Neural progenitor cell (in vitro differentiated cells): ENCODE measurements at regions not wholly inside any gene's neighbourhood (a gene's known extent, or its start where the extent isn't known, plus 50 kb on each side); places are given as distances from the start of the nearest gene placed in this dataset.

Source experiments
- DNase-seq: peaks from one replicate; pipeline ENCODE4 v3.0.0-alpha.2; 2016; ENCODE audit warnings: low spot score
- H2AFZ ChIP-seq: fragments of 200-600 bp; sonication (generic); replicated peaks from 2 replicates; pipeline ENCODE4 v1.6.1; 2016; ENCODE audit warnings: antibody characterized with exemption
- H3F3A ChIP-seq: fragments of 200-600 bp; sonication (generic); 2 replicates; pipeline ENCODE4 v1.6.1; 2016; ENCODE audit warnings: antibody characterized with exemption, low read depth
- H3K27ac ChIP-seq: fragments of 200-600 bp; sonication (generic); 2 replicates; pipeline ENCODE4 v1.5.1; 2016; ENCODE audit warnings: mild to moderate bottlenecking
- H3K27me3 ChIP-seq: fragments of 200-600 bp; sonication (generic); 2 replicates; pipeline ENCODE4 v1.6.1; 2016; ENCODE audit warnings: mild to moderate bottlenecking, moderate library complexity
- H3K36me3 ChIP-seq: fragments of 200-600 bp; sonication (generic); 2 replicates; pipeline ENCODE4 v1.5.1; 2016
- H3K4me1 ChIP-seq: fragments of 200-600 bp; sonication (generic); 2 replicates; pipeline ENCODE4 v1.6.1; 2016; ENCODE audit warnings: mixed run types
- H3K4me2 ChIP-seq: fragments of 200-600 bp; sonication (generic); 2 replicates; pipeline ENCODE4 v1.6.1; 2016
- H3K4me3 ChIP-seq: fragments of 200-600 bp; sonication (generic); 2 replicates; pipeline ENCODE4 v1.5.1; 2016
- H3K79me2 ChIP-seq: fragments of 200-600 bp; sonication (generic); 2 replicates; pipeline ENCODE4 v1.6.1; 2016; ENCODE audit warnings: low read depth
- H3K9ac ChIP-seq: fragments of 200-600 bp; sonication (generic); 2 replicates; pipeline ENCODE4 v1.6.1; 2016
- H3K9me3 ChIP-seq: fragments of 200-600 bp; sonication (generic); 2 replicates; pipeline ENCODE4 v1.5.1; 2016; ENCODE audit warnings: low read depth
- H4K20me1 ChIP-seq: fragments of 200-600 bp; sonication (generic); 2 replicates; pipeline ENCODE4 v1.6.1; 2016; ENCODE audit warnings: low read depth
- H3K27ac Mint-ChIP-seq: 3 replicates; pipeline ENCODE4 v1.8.0; 2021; ENCODE audit warnings: mixed read lengths
- H3K27me3 Mint-ChIP-seq: 2 replicates; pipeline ENCODE4 v1.8.0; 2022; ENCODE audit warnings: low read depth, mild to moderate bottlenecking, inconsistent platforms, moderate library complexity, mixed read lengths; ENCODE audit not compliant: insufficient read depth
- H3K36me3 Mint-ChIP-seq: 3 replicates; pipeline ENCODE4 v1.8.0; 2021; ENCODE audit warnings: mixed read lengths
- H3K4me1 Mint-ChIP-seq: 3 replicates; pipeline ENCODE4 v1.8.0; 2021; ENCODE audit warnings: mixed read lengths
- H3K4me3 Mint-ChIP-seq: 3 replicates; pipeline ENCODE4 v1.8.0; 2021; ENCODE audit warnings: mild to moderate bottlenecking, moderate library complexity, mixed read lengths
- H3K9me3 Mint-ChIP-seq: 3 replicates; pipeline ENCODE4 v1.8.0; 2020; ENCODE audit warnings: mixed read lengths
- CTCF ChIP-seq: fragments of 200-600 bp; sonication (generic); IDR thresholded peaks from 2 replicates; pipeline ENCODE4 v1.5.1; 2017; ENCODE audit warnings: antibody characterized with exemption, mild to moderate bottlenecking
- EZH2 ChIP-seq: fragments of 200-600 bp; sonication (generic); IDR thresholded peaks from 2 replicates; pipeline ENCODE4 v1.6.1; 2017; ENCODE audit warnings: antibody characterized with exemption, mild to moderate bottlenecking, moderate library complexity
- EZH2phosphoT487 ChIP-seq: fragments of 200-600 bp; sonication (generic); IDR thresholded peaks from 2 replicates; pipeline ENCODE4 v1.6.1; 2017; ENCODE audit warnings: antibody characterized with exemption

- Mint-ChIP-seq H3K36me3 (peaks cover 1% of the 10 kb centered on the region), H3K27ac (no peak overlapping the region), H3K9me3 (peaks cover 4% of the 10 kb centered on the region), H3K27me3 (no peaks in the 10 kb centered on the region), H3K4me1 (no peaks in the 10 kb centered on the region), H3K4me3 (no peak overlapping the region)
- no peak overlapping the region for H3K4me3 ChIP-seq
- H3K9me3 ChIP-seq: no peaks in the 10 kb centered on the region
- no peaks in the 10 kb centered on the region for H3K4me1 ChIP-seq
- no peaks in the 10 kb centered on the region for H4K20me1 ChIP-seq
- no peak for DNase-seq
- no peaks in the 10 kb centered on the region for H3K79me2 ChIP-seq
- no peak overlapping the region for H3K4me2 ChIP-seq
- no peak overlapping the region for H2AFZ ChIP-seq
- no peak overlapping the region for H3K27ac ChIP-seq
- no peak overlapping the region for H3K9ac ChIP-seq
- H3F3A ChIP-seq: no peaks in the 10 kb centered on the region
- no peak for TF ChIP-seq EZH2
- no peaks in the 10 kb centered on the region for H3K36me3 ChIP-seq
- no peaks in the 10 kb centered on the region for H3K27me3 ChIP-seq
Observed at GRCh38 chr1:90486134-90486824, 230.8 kb downstream of the BARHL2 start.

GRCh38 chr1:90480271-90480835 lies 236.7 kb downstream of the BARHL2 start:
- Histone ChIP-seq H2AFZ (no peak overlapping the region), H3K27me3 (no peaks in the 10 kb centered on the region), H3K9me3 (no peaks in the 10 kb centered on the region), H3K79me2 (no peaks in the 10 kb centered on the region), H3K4me3 (no peak overlapping the region), H3K9ac (no peak overlapping the region), H4K20me1 (no peaks in the 10 kb centered on the region), H3K36me3 (no peaks in the 10 kb centered on the region), H3K27ac (no peak overlapping the region), H3K4me1 (peaks cover 14% of the 10 kb centered on the region), H3F3A (peaks cover 15% of the 10 kb centered on the region), H3K4me2 (no peak overlapping the region)
- H3K27ac Mint-ChIP-seq: no peak overlapping the region
- peaks cover 4% of the 10 kb centered on the region for H3K27me3 Mint-ChIP-seq
- TF ChIP-seq EZH2: no peak
- TF ChIP-seq EZH2phosphoT487: no peak
- no peak for TF ChIP-seq CTCF
- H3K4me1 Mint-ChIP-seq: peaks cover 18% of the 10 kb centered on the region
- no peak overlapping the region for H3K4me3 Mint-ChIP-seq
- DNase-seq: no peak
- no peaks in the 10 kb centered on the region for H3K9me3 Mint-ChIP-seq
- H3K36me3 Mint-ChIP-seq: no peaks in the 10 kb centered on the region

GRCh38 chr1:90476994-90477393 lies 240.1 kb downstream of the BARHL2 start:
- Histone ChIP-seq H3K9me3 (no peaks in the 10 kb centered on the region), H3K4me1 (peaks cover 14% of the 10 kb centered on the region), H2AFZ (no peak overlapping the region), H3K27me3 (no peaks in the 10 kb centered on the region), H3K9ac (no peak overlapping the region), H4K20me1 (no peaks in the 10 kb centered on the region), H3F3A (peaks cover 15% of the 10 kb centered on the region), H3K4me3 (no peak overlapping the region), H3K79me2 (no peaks in the 10 kb centered on the region), H3K4me2 (peak overlapping the region; percentile 8), H3K36me3 (no peaks in the 10 kb centered on the region), H3K27ac (no peak overlapping the region)
- TF ChIP-seq EZH2phosphoT487 (no peak), EZH2 (no peak), CTCF (no peak)
- H3K36me3 Mint-ChIP-seq: no peaks in the 10 kb centered on the region
- peaks cover 4% of the 10 kb centered on the region for H3K27me3 Mint-ChIP-seq
- peaks cover 18% of the 10 kb centered on the region for H3K4me1 Mint-ChIP-seq
- DNase-seq: peak; percentile 21
- no peak overlapping the region for H3K4me3 Mint-ChIP-seq
- H3K9me3 Mint-ChIP-seq: no peaks in the 10 kb centered on the region
- H3K27ac Mint-ChIP-seq: no peak overlapping the region

GRCh38 chr1:90476411-90476810 lies 240.7 kb downstream of the BARHL2 start:
- H3K4me3 Mint-ChIP-seq: no peak overlapping the region
- peaks cover 15% of the 10 kb centered on the region for H3F3A ChIP-seq
- H3K36me3 Mint-ChIP-seq: no peaks in the 10 kb centered on the region

More at GRCh38 chr1:90476411-90476810, 240.7 kb downstream of the BARHL2 start:
- H3K9me3 ChIP-seq: no peaks in the 10 kb centered on the region
- H3K27me3 ChIP-seq: no peaks in the 10 kb centered on the region
- Mint-ChIP-seq H3K27me3 (peaks cover 4% of the 10 kb centered on the region), H3K9me3 (no peaks in the 10 kb centered on the region), H3K4me1 (peaks cover 18% of the 10 kb centered on the region), H3K27ac (no peak overlapping the region)
- H3K4me3 ChIP-seq: no peak overlapping the region
- no peak for DNase-seq
- H3K27ac ChIP-seq: no peak overlapping the region
- no peak for TF ChIP-seq CTCF
- no peak for TF ChIP-seq EZH2phosphoT487
- TF ChIP-seq EZH2: no peak
- no peak overlapping the region for H2AFZ ChIP-seq
- H4K20me1 ChIP-seq: no peaks in the 10 kb centered on the region
- H3K79me2 ChIP-seq: no peaks in the 10 kb centered on the region
- no peaks in the 10 kb centered on the region for H3K36me3 ChIP-seq
- peaks cover 14% of the 10 kb centered on the region for H3K4me1 ChIP-seq
- no peak overlapping the region for H3K9ac ChIP-seq
- H3K4me2 ChIP-seq: peak overlapping the region; percentile 8
